ENCODE measurements at regions not wholly inside any gene's neighbourhood (a gene's known extent, or its start where the extent isn't known, plus 50 kb on each side); places are given as distances from the start of the nearest gene placed in this dataset.

GRCh38 chr20:20829681-20830080 lies 117.2 kb upstream of the RALGAPA2 start:
- ChIA-PET CTCF (ENCODE audit: low intra/inter-chr PET ratio) (no interaction called here), POLR2A (no interaction called here)
- no peaks in the 10 kb centered on the region for H3K36me3 ChIP-seq (ENCODE audit: control insufficient read depth, insufficient read depth, low read length)
- no peak for FAIRE-seq
- H3K4me3 ChIP-seq: no peak overlapping the region
- no peaks in the 10 kb centered on the region for H3K9me3 ChIP-seq (replicated peaks; ENCODE audit: control insufficient read depth, insufficient read depth, low read depth, low read length)
- in situ Hi-C loops (cut with MboI): loop anchor here (10.0 kb wide), 1 partner anchor 675 kb away; no protein-coding TSS in a partner anchor
- no peaks in the 10 kb centered on the region for H3K79me2 ChIP-seq (ENCODE audit: control insufficient read depth, insufficient read depth, low read length)
- no peaks in the 10 kb centered on the region for H3K9me1 ChIP-seq (ENCODE audit: control insufficient read depth, insufficient read depth, low read length)
- ATAC-seq: no peak
- no peaks in the 10 kb centered on the region for H4K20me1 ChIP-seq (replicated peaks; ENCODE audit: control insufficient read depth, insufficient read depth, low read length)
- H3K9ac ChIP-seq (ENCODE audit: insufficient read depth in 1 of 2, low read depth in 2 of 2, low read length in 2 of 2): no peak overlapping the region
- H3K27ac ChIP-seq (ENCODE audit: extremely low read depth, low read depth, low read length): no peak overlapping the region
- H3K4me2 ChIP-seq (ENCODE audit: insufficient read depth, low read length): no peak overlapping the region
- no peak for DNase-seq (ENCODE audit: extremely low read depth in 1 of 4, low spot score in 3 of 4)
- H2AFZ ChIP-seq (ENCODE audit: low read depth, low read length): no peak overlapping the region
- 0% methylated on average over 2 of the region's 2 CpGs for WGBS (ENCODE audit: insufficient coverage, low coverage, missing lambda C conversion rate)
- intact Hi-C loops (cut with micrococcal nuclease): loop anchor here (5.0 to 10.0 kb wide), 2 partner anchors 675 to 747 kb away; no protein-coding TSS in a partner anchor
- no TSS peak for BruUV-seq (replicated peaks)
- peaks cover 0 to 11% of the 10 kb centered on the region in 2 experiments; a peak in 3 of 5 replicates for H3K27me3 ChIP-seq (ENCODE audit: control insufficient read depth in 2 of 2, insufficient read depth in 2 of 2, low read length in 2 of 2)
- no peaks in the 10 kb centered on the region; a peak in 1 of 5 replicates for H3K4me1 ChIP-seq (replicated peaks in 1 of 2; ENCODE audit: control insufficient read depth in 2 of 2, insufficient read depth in 2 of 2, low read length in 2 of 2)
- TF ChIP-seq ATF7 (IDR thresholded peaks at IDR 0.05): no peak
- TF ChIP-seq ZEB2 (IDR thresholded peaks at IDR 0.05): no peak
- no peak for TF ChIP-seq RAD21 (CRISPR knock-in tag; conservative IDR thresholded peaks at IDR 0.05 in 1 of 2, IDR thresholded peaks at IDR 0.05 in 1 of 2)
- TF ChIP-seq POLR3G (IDR thresholded peaks at IDR 0.05; ENCODE audit: extremely low read depth, insufficient read length, insufficient replicate concordance): no peak
- no peak for TF ChIP-seq FOXA3 (CRISPR knock-in tag; conservative IDR thresholded peaks at IDR 0.05 in 1 of 2, IDR thresholded peaks at IDR 0.05 in 1 of 2)
- no peak for TF ChIP-seq NR0B1 (IDR thresholded peaks at IDR 0.05; ENCODE audit: partially characterized antibody)
- TF ChIP-seq CXXC5 (CRISPR knock-in tag; IDR thresholded peaks at IDR 0.05): no peak
- no peak for TF ChIP-seq RB1 (IDR thresholded peaks at IDR 0.05; ENCODE audit: low read depth)
- no peak for TF ChIP-seq NCOA1 (IDR thresholded peaks at IDR 0.05; ENCODE audit: low read depth)
- no peak for TF ChIP-seq RBM25 (IDR thresholded peaks at IDR 0.05; ENCODE audit: low read depth, low read length, severe bottlenecking)
- TF ChIP-seq PML (IDR thresholded peaks at IDR 0.05; ENCODE audit: low read length): no peak
- no peak for TF ChIP-seq ELK3 (CRISPR knock-in tag; IDR thresholded peaks at IDR 0.05)
- no peak for TF ChIP-seq XRCC3 (IDR thresholded peaks at IDR 0.05)
- TF ChIP-seq NFIX (CRISPR knock-in tag; IDR thresholded peaks at IDR 0.05; ENCODE audit: low read depth): no peak
- no peak for TF ChIP-seq RBM39 (optimal IDR thresholded peaks at IDR 0.05; ENCODE audit: low read depth, low read length)
- TF ChIP-seq MITF (IDR thresholded peaks at IDR 0.05): no peak
- TF ChIP-seq MXD1 (CRISPR knock-in tag; IDR thresholded peaks at IDR 0.05; ENCODE audit: borderline replicate concordance, poor library complexity, severe bottlenecking): no peak
- TF ChIP-seq HOMEZ (CRISPR knock-in tag; IDR thresholded peaks at IDR 0.05): no peak

Data from K562 (cell line).